ENCODE measurements at regions not wholly inside any gene's neighbourhood (a gene's known extent, or its start where the extent isn't known, plus 50 kb on each side); places are given as distances from the start of the nearest gene placed in this dataset.

DNA sequence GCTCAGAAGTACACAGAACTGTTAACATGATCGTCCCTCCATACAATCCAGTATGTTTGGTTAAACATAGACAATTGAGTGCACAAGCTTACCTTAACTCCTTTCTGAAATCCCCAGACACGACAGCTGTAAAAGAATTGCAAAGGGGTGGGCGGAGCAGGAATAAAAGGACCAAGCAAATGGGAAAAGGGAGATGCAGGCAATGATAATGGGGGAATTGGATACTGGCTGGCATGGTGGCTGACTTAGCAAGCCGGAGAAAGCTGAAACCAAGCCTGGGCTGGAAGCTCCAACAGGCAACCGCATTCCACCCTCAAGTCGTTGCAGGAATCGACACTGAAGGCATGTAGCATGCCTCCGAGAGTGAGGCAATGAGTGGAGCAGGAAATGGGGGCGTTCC is 96.8 kb upstream of the TMEM132C start:
- no peak for DNase-seq (ENCODE audit: low read depth in 3 of 3)

DNA sequence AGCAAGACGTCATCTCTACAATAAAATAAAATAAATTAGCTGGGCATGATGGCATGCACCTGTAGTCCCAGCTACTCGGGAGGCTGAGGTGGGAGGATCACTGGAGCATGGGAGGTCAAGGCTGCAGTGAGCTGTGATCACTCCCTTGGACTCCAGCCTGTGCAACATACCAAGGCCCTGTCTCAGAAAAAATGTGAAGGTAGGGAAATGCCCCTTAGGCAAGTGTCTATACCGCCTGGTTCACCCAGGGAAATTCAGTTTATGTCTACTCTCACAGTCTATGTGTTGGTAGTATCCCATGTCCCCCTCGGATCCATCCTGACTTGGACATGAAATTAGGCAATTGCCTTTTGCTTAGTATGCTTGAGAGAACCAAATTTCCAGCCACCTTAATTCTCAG is 88.4 kb upstream of the TMEM132C start:
- no peak for DNase-seq (ENCODE audit: low read depth in 3 of 3)

GRCh38 chr12:128178966-128179365 is 88.0 kb upstream of the TMEM132C start:
- no peak for DNase-seq (ENCODE audit: low read depth in 3 of 3)

- DNase-seq (ENCODE audit: low read depth in 3 of 3): no peak
These were observed 86.8 kb upstream of the TMEM132C start for GRCh38 chr12:128180166-128180565.

DNA sequence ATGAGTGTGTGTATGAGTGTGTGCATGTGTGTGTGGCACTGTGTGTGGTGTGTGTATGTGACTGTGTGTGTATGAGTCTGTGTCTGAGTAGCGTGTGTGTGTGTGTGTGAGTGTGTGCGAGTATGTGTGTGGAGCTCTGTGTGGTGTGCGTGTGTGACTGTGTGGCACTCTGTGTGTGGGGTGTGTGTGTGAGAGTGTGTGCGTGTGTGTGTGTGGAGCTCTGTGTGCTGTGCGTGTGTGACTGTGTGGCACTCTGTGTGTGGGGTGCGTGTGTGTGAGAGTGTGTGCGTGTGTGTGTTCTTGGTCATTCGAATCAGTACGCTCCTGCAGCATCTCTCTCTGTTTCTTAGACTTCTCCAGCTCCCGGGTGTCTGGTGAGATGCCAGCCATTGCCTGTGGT is 76.9 kb upstream of the TMEM132C start:
- DNase-seq (ENCODE audit: low read depth in 3 of 3): no peak

DNA sequence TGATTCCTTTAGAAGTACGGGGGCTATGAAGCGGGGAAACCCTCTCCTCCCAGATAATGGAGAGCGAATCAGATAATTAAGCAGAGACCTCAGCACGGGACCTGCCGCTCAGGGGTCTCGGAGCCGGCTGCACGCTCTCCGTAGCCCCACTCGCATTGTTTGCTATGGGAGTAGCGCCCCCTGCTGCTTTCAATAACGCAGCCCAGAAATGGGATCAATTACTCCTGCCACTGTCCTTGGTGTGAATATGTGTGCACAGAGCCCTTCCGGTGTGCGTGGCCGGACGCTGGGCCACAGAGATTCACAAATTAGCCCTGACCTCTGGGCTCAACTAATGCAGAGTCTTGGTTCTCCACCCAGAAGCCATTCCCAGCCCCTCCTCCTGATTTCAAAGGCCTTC is 76.4 kb upstream of the TMEM132C start:
- DNase-seq (ENCODE audit: low read depth in 3 of 3): no peak

DNA sequence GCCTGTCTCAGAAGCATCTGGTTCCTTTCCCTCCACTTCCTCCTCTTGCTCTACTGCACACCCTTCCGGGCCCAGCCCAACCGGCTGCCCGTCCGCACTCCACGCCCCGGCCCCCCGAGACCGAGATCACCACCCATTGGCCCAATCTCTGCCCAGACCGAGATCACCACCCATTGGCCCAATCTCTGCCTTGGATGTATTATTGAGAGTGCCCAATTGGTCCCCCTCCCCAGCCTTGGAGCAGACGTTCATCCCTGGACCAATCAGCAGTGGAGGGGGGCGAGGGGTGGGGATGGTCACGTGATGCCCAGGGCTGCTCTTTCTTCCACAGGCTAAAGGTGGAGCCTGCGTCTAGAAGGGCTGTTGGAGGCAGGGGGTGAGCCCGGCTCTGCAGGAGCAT is 75.6 kb upstream of the TMEM132C start:
- DNase-seq (ENCODE audit: low read depth in 3 of 3): no peak

GRCh38 chr12:128204711-128205110 is 62.3 kb upstream of the TMEM132C start:
- no peak for DNase-seq (ENCODE audit: low read depth in 3 of 3)

- DNase-seq (ENCODE audit: low read depth in 3 of 3): no peak
These were observed 61.8 kb upstream of the TMEM132C start for GRCh38 chr12:128205145-128205544.

DNA sequence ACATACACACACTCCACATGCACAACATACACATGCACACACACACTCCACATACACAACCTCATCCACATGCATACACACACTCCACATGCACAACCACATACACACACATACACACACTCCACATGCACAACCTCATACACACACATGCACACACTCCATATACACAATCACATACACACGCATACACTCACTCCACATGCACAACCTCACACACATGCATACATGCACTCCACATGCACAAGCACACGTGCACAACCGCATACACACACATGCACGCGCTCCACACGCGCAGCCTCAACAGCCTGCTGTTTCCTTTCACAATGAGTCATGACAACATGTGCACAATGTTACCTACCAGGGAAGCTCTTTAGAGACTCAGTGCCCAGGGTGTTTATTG is 61.2 kb upstream of the TMEM132C start:
- DNase-seq (ENCODE audit: low read depth in 3 of 3): no peak
